NCI-H2227 (cell line): ENCODE measurements at regions not wholly inside any gene's neighbourhood (a gene's known extent, or its start where the extent isn't known, plus 50 kb on each side); places are given as distances from the start of the nearest gene placed in this dataset.
"Not testable (repeated sequence)": the region's sequence is repeated elsewhere in the genome, so short reads cannot be mapped to it uniquely, and the experiment has no call there.

Experiments
- DNase-seq: peaks from one replicate; lab custom pipeline; 2025; ENCODE audit not compliant: unreplicated experiment; lab: John Stamatoyannopoulos, UW

GRCh38 chr4:26171501-26171900, 149.3 kb upstream of the RBPJ start:
- DNase-seq: no peak

GRCh38 chr4:26171941-26172340, 148.9 kb upstream of the RBPJ start:
- no peak for DNase-seq

- no peak for DNase-seq
Observed at GRCh38 chr4:26173619-26174018, 147.2 kb upstream of the RBPJ start.

- DNase-seq: no peak
Observed at GRCh38 chr4:26174027-26174426, 146.8 kb upstream of the RBPJ start.

GRCh38 chr4:26175006-26175786, 145.6 kb upstream of the RBPJ start:
- no peak for DNase-seq

GRCh38 chr4:26175905-26176470, 144.8 kb upstream of the RBPJ start:
- no peak for DNase-seq

GRCh38 chr4:26176598-26177149, 144.1 kb upstream of the RBPJ start:
- DNase-seq: no peak

GRCh38 chr4:26178854-26179253, 142.0 kb upstream of the RBPJ start:
- no peak for DNase-seq

- no peak for DNase-seq
Observed at GRCh38 chr4:26179316-26179760, 141.5 kb upstream of the RBPJ start.

GRCh38 chr4:26181616-26182015, 139.2 kb upstream of the RBPJ start:
- DNase-seq: no peak

GRCh38 chr4:26183017-26183416, 137.8 kb upstream of the RBPJ start:
- no peak for DNase-seq

GRCh38 chr4:26185436-26185835, 135.4 kb upstream of the RBPJ start:
- no peak for DNase-seq

GRCh38 chr4:26191353-26191752, 129.5 kb upstream of the RBPJ start:
- no peak for DNase-seq

GRCh38 chr4:26192899-26193869, 127.6 kb upstream of the RBPJ start:
- no peak for DNase-seq

GRCh38 chr4:26194764-26195163, 126.0 kb upstream of the RBPJ start:
- no peak for DNase-seq

- DNase-seq: no peak
Observed at GRCh38 chr4:26196567-26196966, 124.2 kb upstream of the RBPJ start.

- no peak for DNase-seq
Observed at GRCh38 chr4:26197018-26197779, 123.6 kb upstream of the RBPJ start.

- DNase-seq: not testable (repeated sequence)
Observed at GRCh38 chr4:26198931-26199330, 121.9 kb upstream of the RBPJ start.

- no peak for DNase-seq
Observed at GRCh38 chr4:26199596-26199995, 121.2 kb upstream of the RBPJ start.

- DNase-seq: no peak
Observed at GRCh38 chr4:26201120-26201519, 119.7 kb upstream of the RBPJ start.
